Tibial nerve (tissue), 4 donors: ENCODE measurements at regions not wholly inside any gene's neighbourhood (a gene's known extent, or its start where the extent isn't known, plus 50 kb on each side); places are given as distances from the start of the nearest gene placed in this dataset.

Experiments used
- CTCF ChIP-seq, 5 experiments: fragments of 200-600 bp in 3 of 5; fragments of 450-650 bp in 2 of 5; sonication (generic) in 3 of 5; IDR thresholded peaks; one replicate each; pipeline ENCODE4 v1.5.1; 2016 to 2019; ENCODE audit warnings: antibody characterized with exemption in 5 of 5, mild to moderate bottlenecking in 3 of 5, moderate library complexity in 2 of 5
- EP300 ChIP-seq, 2 donors: sonication (generic); formaldehyde crosslinking; IDR thresholded peaks; one replicate each; pipeline ENCODE4 v1.6.1; 2017; ENCODE audit warnings: antibody characterized with exemption in 2 of 2, mild to moderate bottlenecking in 1 of 2
- POLR2A ChIP-seq, 2 donors: fragments of 450-650 bp; IDR thresholded peaks; one replicate each; pipeline ENCODE4 v1.6.1; 2017; ENCODE audit warnings: antibody characterized with exemption in 2 of 2, mild to moderate bottlenecking in 2 of 2, moderate library complexity in 2 of 2

GRCh38 chr10:28199941-28200340 lies 102.9 kb downstream of the MPP7 start:
- TF ChIP-seq CTCF (IDR thresholded peaks at IDR 0.05) (no peak), EP300 (IDR thresholded peaks at IDR 0.05) (no peak), POLR2A (IDR thresholded peaks at IDR 0.05) (no peak)
